Suprapubic skin (tissue), 3 donors: ENCODE measurements at regions not wholly inside any gene's neighbourhood (a gene's known extent, or its start where the extent isn't known, plus 50 kb on each side); places are given as distances from the start of the nearest gene placed in this dataset.

Source experiments
- POLR2AphosphoS5 ChIP-seq, 3 donors: sonication (generic); formaldehyde crosslinking; IDR thresholded peaks; one replicate each; pipeline ENCODE4 v1.6.1; 2017; ENCODE audit warnings: antibody characterized with exemption in 3 of 3
- TF ChIP-seq, protein P1 (sequence below), 2 donors: fragments of 200-600 bp in 1 of 2; fragments of 450-650 bp in 1 of 2; sonication (generic) in 1 of 2; IDR thresholded peaks; one replicate each; pipeline ENCODE4 v1.5.1; 2016 to 2019; ENCODE audit warnings: antibody characterized with exemption in 2 of 2, mild to moderate bottlenecking in 1 of 2, moderate library complexity in 1 of 2

DNA sequence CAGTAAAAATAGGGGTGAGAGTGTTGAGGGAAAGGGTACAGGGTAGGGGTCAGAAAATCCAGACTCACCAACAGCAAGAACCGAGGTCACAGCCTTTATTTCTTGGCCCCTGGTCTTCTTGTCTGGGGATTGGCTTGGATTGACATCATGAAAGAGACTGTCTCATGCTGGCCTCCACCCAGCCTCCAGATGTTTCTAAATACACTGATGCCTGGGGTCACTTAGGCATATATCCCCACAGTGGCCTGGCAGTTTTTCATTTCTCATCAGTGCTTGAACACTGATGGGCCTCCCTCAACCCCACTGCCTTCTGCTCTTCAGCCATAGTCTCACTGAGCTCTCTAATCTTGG, 173.9 kb downstream of the RTL9 start:
- TF ChIP-seq, protein P1, sequence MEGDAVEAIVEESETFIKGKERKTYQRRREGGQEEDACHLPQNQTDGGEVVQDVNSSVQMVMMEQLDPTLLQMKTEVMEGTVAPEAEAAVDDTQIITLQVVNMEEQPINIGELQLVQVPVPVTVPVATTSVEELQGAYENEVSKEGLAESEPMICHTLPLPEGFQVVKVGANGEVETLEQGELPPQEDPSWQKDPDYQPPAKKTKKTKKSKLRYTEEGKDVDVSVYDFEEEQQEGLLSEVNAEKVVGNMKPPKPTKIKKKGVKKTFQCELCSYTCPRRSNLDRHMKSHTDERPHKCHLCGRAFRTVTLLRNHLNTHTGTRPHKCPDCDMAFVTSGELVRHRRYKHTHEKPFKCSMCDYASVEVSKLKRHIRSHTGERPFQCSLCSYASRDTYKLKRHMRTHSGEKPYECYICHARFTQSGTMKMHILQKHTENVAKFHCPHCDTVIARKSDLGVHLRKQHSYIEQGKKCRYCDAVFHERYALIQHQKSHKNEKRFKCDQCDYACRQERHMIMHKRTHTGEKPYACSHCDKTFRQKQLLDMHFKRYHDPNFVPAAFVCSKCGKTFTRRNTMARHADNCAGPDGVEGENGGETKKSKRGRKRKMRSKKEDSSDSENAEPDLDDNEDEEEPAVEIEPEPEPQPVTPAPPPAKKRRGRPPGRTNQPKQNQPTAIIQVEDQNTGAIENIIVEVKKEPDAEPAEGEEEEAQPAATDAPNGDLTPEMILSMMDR (IDR thresholded peaks at IDR 0.05): no peak
- no peak for TF ChIP-seq POLR2AphosphoS5 (IDR thresholded peaks at IDR 0.05)
